Large intestine (tissue), 3 donors: ENCODE measurements at regions not wholly inside any gene's neighbourhood (a gene's known extent, or its start where the extent isn't known, plus 50 kb on each side); places are given as distances from the start of the nearest gene placed in this dataset.
"Not testable (repeated sequence)": the region's sequence is repeated elsewhere in the genome, so short reads cannot be mapped to it uniquely, and the experiment has no call there.

Experiments used
- DNase-seq, 2 donors: peaks; one replicate each; pipeline versions ENCODE4 v3.0.0 to v3.0.0-alpha.2; 2013
- H3K27ac ChIP-seq: one replicate; pipeline ENCODE4 v1.5.1; 2013; ENCODE audit warnings: low read length
- H3K27me3 ChIP-seq: 2 replicates; pipeline ENCODE4 v1.6.1; 2013; ENCODE audit warnings: low read length; ENCODE audit not compliant: control insufficient read depth, insufficient read depth
- H3K36me3 ChIP-seq: 2 replicates; pipeline ENCODE4 v1.6.1; 2013; ENCODE audit warnings: low read length; ENCODE audit not compliant: control insufficient read depth, insufficient read depth
- H3K4me1 ChIP-seq: one replicate; pipeline ENCODE4 v1.6.1; 2013; ENCODE audit warnings: low read length; ENCODE audit not compliant: control insufficient read depth, insufficient read depth
- H3K4me3 ChIP-seq: one replicate; pipeline ENCODE4 v1.5.1; 2013; ENCODE audit warnings: low read length
- H3K9me3 ChIP-seq: one replicate; pipeline ENCODE4 v1.6.1; 2013; ENCODE audit warnings: mild to moderate bottlenecking, low read depth, low read length, moderate library complexity; ENCODE audit not compliant: control insufficient read depth
- WGBS: methylation state at CpG from one replicate; pipeline ENCODE4 v1.1.5; 2013; ENCODE audit warnings: low lambda C conversion rate; ENCODE audit not compliant: insufficient coverage; 5-methylcytosine and 5-hydroxymethylcytosine counted together

DNA sequence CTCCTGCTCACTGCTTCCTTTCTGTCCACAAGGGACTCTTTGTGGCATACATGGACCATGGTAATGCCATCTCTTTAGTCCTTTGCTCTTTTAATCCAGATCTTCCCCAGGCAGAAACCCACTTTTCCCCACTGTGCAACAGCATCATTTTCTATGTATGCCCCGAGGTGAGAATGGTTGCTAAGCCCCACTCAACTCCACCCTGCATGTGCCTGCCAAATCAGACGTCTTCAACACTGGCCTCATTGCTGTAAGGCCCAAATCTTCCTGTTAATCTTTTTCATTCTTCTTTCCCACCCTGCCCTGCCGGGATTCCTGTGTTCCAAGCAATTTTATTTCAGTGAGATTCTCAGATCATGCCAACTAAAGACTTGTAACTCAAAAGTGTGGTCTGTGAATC is 328.4 kb downstream of the PAX3 start:
- H3K36me3 ChIP-seq: no peaks in the 10 kb centered on the region
- H3K4me3 ChIP-seq: no peak overlapping the region
- DNase-seq: no peak
- no peak overlapping the region for H3K27ac ChIP-seq
- no peaks in the 10 kb centered on the region for H3K27me3 ChIP-seq
- H3K9me3 ChIP-seq: no peaks in the 10 kb centered on the region
- whole genome bisulfite sequencing: 48% methylated on average over 2 of the region's 3 CpGs
- no peaks in the 10 kb centered on the region for H3K4me1 ChIP-seq

DNA sequence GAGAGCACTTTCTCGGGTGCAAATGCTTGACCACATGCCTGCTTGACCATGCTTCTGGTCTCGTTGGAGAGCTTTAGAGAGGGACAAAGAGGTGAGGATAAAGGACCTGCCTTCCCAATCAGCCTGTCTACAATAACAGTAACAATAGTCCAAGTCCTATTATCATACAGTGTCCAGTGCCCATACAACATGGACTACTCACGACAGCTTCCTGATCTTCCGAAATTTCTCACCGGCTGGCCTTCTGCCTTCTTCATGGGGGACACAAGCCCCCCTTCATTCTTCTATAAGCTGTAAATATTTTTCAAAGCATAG is 329.0 kb downstream of the PAX3 start:
- Histone ChIP-seq H3K9me3 (no peaks in the 10 kb centered on the region), H3K4me3 (no peak overlapping the region), H3K4me1 (no peaks in the 10 kb centered on the region), H3K36me3 (no peaks in the 10 kb centered on the region), H3K27me3 (no peaks in the 10 kb centered on the region), H3K27ac (no peak overlapping the region)
- WGBS: 85% methylated on average over 3 of the region's 5 CpGs
- DNase-seq: no peak

DNA sequence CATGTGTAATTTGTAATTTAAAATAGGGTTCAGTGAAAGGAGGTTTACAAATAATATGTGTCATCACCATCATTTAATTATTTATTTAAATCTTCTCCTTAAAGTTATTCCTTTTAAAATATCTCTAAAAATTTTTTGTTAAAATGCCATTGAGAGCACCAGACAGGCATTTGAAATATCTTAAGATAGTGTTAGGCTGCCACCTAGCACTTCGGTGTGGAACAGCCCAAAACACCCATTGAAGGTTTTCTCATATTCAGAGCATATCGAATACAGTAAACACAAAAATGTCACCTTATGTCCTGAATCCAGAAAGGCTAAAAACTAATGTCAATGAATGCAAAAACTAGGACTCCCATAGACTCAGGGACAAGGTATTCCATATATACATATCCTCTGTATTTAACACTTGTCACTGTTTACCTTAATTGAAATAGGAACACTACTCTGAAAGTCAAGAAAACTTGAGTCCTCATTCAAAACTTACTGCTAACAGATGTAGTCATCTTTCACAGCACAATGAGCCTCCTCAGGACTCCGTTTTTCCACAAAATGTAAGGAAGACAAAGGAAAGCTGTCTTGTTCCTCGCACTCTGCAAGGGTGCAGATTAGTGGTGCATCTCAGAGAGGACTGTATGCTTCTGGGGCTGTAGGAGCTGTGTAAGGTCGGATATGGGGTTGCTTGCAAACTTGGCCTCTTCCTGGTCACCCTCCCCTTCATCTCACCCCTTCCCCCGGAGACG is 329.5 kb downstream of the PAX3 start:
- H3K9me3 ChIP-seq: no peaks in the 10 kb centered on the region
- no peak overlapping the region for H3K27ac ChIP-seq
- WGBS: no CpG with 5 or more reads among the region's 7 CpGs
- no peaks in the 10 kb centered on the region for H3K27me3 ChIP-seq
- DNase-seq: peak; percentile 2 to 19
- no peaks in the 10 kb centered on the region for H3K36me3 ChIP-seq
- no peaks in the 10 kb centered on the region for H3K4me1 ChIP-seq
- H3K4me3 ChIP-seq: no peak overlapping the region

- no peaks in the 10 kb centered on the region for H3K4me1 ChIP-seq
- peaks cover 3% of the 10 kb centered on the region for H3K9me3 ChIP-seq
- DNase-seq: no peak
- no peaks in the 10 kb centered on the region for H3K36me3 ChIP-seq
- no peak overlapping the region for H3K4me3 ChIP-seq
- H3K27me3 ChIP-seq: no peaks in the 10 kb centered on the region
- H3K27ac ChIP-seq: no peak overlapping the region
- WGBS: no CpG with 5 or more reads among the region's 5 CpGs
Measured at GRCh38 chr2:221962186-221962585, 336.6 kb downstream of the PAX3 start.

DNA sequence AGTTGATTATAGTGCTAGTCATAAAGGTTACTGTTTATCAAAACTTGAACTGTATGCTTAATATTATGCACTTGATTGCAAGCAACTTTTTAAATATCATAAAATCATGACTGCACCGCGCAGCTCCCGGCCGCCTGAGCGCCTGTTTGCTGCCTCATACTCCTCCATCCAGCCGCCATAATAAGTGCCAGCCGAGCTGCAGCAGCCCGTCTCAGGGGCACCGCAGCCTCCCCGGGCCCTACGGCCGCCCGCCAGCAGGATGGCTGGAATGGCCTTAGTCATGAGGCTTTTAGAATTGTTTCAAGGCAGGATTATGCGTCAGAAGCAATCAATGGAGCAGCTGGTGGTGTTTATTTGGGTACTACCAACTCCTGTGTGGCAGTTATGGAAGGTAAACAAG is 337.2 kb downstream of the PAX3 start:
- H3K27me3 ChIP-seq: no peaks in the 10 kb centered on the region
- no CpG with 5 or more reads among the region's 14 CpGs for WGBS
- no peak for DNase-seq
- H3K36me3 ChIP-seq: no peaks in the 10 kb centered on the region
- H3K4me1 ChIP-seq: no peaks in the 10 kb centered on the region
- no peak overlapping the region for H3K27ac ChIP-seq
- no peak overlapping the region for H3K4me3 ChIP-seq
- H3K9me3 ChIP-seq: peaks cover 3% of the 10 kb centered on the region

GRCh38 chr2:221958224-221958623 is 340.6 kb downstream of the PAX3 start:
- Histone ChIP-seq H3K36me3 (no peaks in the 10 kb centered on the region), H3K9me3 (peaks cover 3% of the 10 kb centered on the region), H3K27ac (no peak overlapping the region), H3K27me3 (no peaks in the 10 kb centered on the region), H3K4me3 (no peak overlapping the region), H3K4me1 (no peaks in the 10 kb centered on the region)
- WGBS: no CpG with 5 or more reads among the region's 2 CpGs
- DNase-seq: no peak

- no peaks in the 10 kb centered on the region for H3K27me3 ChIP-seq
- H3K4me3 ChIP-seq: no peak overlapping the region
- DNase-seq: no peak
- no peaks in the 10 kb centered on the region for H3K9me3 ChIP-seq
- H3K4me1 ChIP-seq: no peaks in the 10 kb centered on the region
- no CpG with 5 or more reads among the region's 8 CpGs for WGBS
- H3K27ac ChIP-seq: no peak overlapping the region
- H3K36me3 ChIP-seq: no peaks in the 10 kb centered on the region
Measured at GRCh38 chr2:221948076-221948475, 350.7 kb downstream of the PAX3 start.

- not testable (repeated sequence) for DNase-seq, H3K36me3 ChIP-seq, H3K4me3 ChIP-seq, H3K27ac ChIP-seq, H3K4me1 ChIP-seq, H3K9me3 ChIP-seq, H3K27me3 ChIP-seq
- 100% methylated on average over 1 of the region's 3 CpGs for WGBS
Measured at GRCh38 chr2:221944452-221944851, 354.3 kb downstream of the PAX3 start.

DNA sequence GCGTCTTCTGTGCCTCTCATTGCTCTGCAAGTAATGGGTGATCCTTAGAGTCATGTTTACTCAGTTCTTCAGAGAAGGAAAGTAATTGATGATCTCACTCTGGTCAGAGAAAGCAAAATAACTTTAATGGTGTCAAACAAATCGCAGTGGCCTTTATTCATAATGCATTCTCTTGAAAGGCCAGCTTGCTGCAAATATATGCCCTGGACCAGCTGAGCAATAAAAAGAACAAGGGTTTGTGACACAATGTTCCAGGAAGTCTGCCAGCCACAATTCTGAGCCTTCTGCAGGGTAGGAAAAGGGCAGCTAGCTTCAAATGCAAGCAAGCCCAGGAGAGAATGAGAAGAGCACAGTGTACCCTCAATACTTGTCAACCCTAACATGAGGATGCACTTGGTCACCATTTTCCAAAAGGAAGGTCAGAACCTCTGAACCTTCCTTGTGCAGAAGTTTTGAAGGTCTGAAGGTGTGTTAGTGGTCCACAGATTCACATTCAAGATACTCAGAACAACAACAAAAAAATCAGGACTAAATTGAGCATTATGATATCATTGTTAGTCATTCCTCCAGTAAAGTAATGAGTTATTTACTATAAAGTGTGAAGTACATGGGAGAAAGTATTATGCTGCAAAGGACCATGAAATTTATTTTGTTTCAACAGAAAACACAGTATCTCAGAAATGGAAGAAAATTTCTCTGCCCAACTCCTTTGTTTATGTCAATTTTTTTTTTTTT is 355.6 kb downstream of the PAX3 start:
- WGBS: no CpG with 5 or more reads among the region's 2 CpGs
- no peak overlapping the region for H3K27ac ChIP-seq

GRCh38 chr2:221931251-221931991 is 359.3 kb upstream of the EPHA4 start:
- WGBS: no CpG with 5 or more reads among the region's 6 CpGs
- Histone ChIP-seq H3K36me3 (no peaks in the 10 kb centered on the region), H3K9me3 (no peaks in the 10 kb centered on the region), H3K4me1 (no peaks in the 10 kb centered on the region), H3K4me3 (no peak overlapping the region), H3K27me3 (no peaks in the 10 kb centered on the region), H3K27ac (no peak overlapping the region)
- DNase-seq: no peak

More for the DNA sequence above, 355.6 kb downstream of the PAX3 start:
- no peaks in the 10 kb centered on the region for H3K36me3 ChIP-seq
- no peaks in the 10 kb centered on the region for H3K9me3 ChIP-seq
- H3K4me3 ChIP-seq: no peak overlapping the region
- no peaks in the 10 kb centered on the region for H3K4me1 ChIP-seq
- no peaks in the 10 kb centered on the region for H3K27me3 ChIP-seq
- no peak for DNase-seq
